NT2/D1 (cell line): ENCODE measurements at regions not wholly inside any gene's neighbourhood (a gene's known extent, or its start where the extent isn't known, plus 50 kb on each side); places are given as distances from the start of the nearest gene placed in this dataset.

Experiments
- SUZ12 ChIP-seq: IDR thresholded peaks from 2 replicates; pipeline ENCODE4 v1.6.1; 2011; ENCODE audit not compliant: insufficient read length, insufficient read depth; ENCODE audit errors: extremely low read depth
- YY1 ChIP-seq: IDR thresholded peaks from 2 replicates; pipeline ENCODE4 v1.6.1; 2011; ENCODE audit not compliant: insufficient read length, insufficient read depth
- ZNF274 ChIP-seq: IDR thresholded peaks from 2 replicates; pipeline ENCODE4 v1.6.1; 2011; ENCODE audit warnings: mild to moderate bottlenecking, low read depth, low read length

DNA sequence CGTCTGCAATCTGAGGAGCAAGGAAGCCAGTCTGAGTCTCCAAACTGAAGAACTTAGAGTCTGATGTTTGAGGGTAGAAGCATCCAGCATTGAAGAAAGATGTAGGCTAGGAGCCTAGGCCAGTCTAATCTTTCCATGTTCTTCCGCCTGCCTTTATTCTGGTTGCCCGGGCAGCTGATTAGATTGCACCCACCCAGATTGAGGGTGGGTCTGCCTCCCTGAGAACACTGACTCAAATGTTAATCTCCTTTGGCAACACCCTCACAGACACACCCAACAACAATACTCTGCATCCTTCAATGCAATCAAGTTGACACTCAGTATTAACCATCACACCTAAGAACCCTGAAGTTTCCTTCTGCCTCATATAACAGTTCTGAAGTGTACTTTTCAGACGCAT is 350.1 kb downstream of the RFPL4B start:
- TF ChIP-seq YY1, result no peak
- no peak for TF ChIP-seq ZNF274
- TF ChIP-seq SUZ12, result no peak
